CD8-positive, alpha-beta memory T cell (primary cell): ENCODE measurements at regions not wholly inside any gene's neighbourhood (a gene's known extent, or its start where the extent isn't known, plus 50 kb on each side); places are given as distances from the start of the nearest gene placed in this dataset.

ENCODE experiments used
- CTCF ChIA-PET: fragments of 350-600 bp; sonication (Branson Sonifier 250); formaldehyde crosslinking; loops from one replicate; lab custom pipeline; 2021; ENCODE audit warnings: antibody characterized with exemption; lab: Charles Lee
- POLR2A ChIA-PET: fragments of 350-600 bp; sonication (Branson Sonifier 250); formaldehyde crosslinking; loops from one replicate; lab custom pipeline; 2021; ENCODE audit warnings: antibody characterized with exemption; lab: Charles Lee
- DNase-seq, 5 donors: peaks; one replicate each; pipeline versions ENCODE4 v3.0.0 to v3.0.0-alpha.2; 2020 to 2022; ENCODE audit warnings: mixed read lengths in 1 of 5
- H3K27ac ChIP-seq: one replicate; pipeline ENCODE4 v1.7.0; 2013; ENCODE audit warnings: low read depth, mild to moderate bottlenecking, low read length, moderate library complexity
- H3K27me3 ChIP-seq: 2 replicates; pipeline ENCODE4 v1.7.0; 2013; ENCODE audit warnings: low read length, mild to moderate bottlenecking; ENCODE audit not compliant: insufficient read depth, poor library complexity, severe bottlenecking
- H3K36me3 ChIP-seq: 2 replicates; pipeline ENCODE4 v1.7.0; 2013; ENCODE audit warnings: mild to moderate bottlenecking, low read length, moderate library complexity; ENCODE audit not compliant: insufficient read depth
- H3K4me1 ChIP-seq: 2 replicates; pipeline ENCODE4 v1.7.0; 2013; ENCODE audit warnings: mild to moderate bottlenecking, low read length, moderate library complexity; ENCODE audit not compliant: insufficient read depth
- H3K4me3 ChIP-seq: 2 replicates; pipeline ENCODE4 v1.7.0; 2013; ENCODE audit warnings: mild to moderate bottlenecking, low read length
- H3K9me3 ChIP-seq: 2 replicates; pipeline ENCODE4 v1.7.0; 2013; ENCODE audit warnings: mild to moderate bottlenecking, low read length
- H3K27ac Mint-ChIP-seq, 8 donors: one replicate each; pipeline ENCODE4 v1.8.0; 2020 to 2021; ENCODE audit warnings: mixed read lengths in 8 of 8, mild to moderate bottlenecking in 6 of 8, inconsistent platforms in 3 of 8, moderate library complexity in 3 of 8
- H3K27me3 Mint-ChIP-seq, 2 donors: one replicate each; pipeline ENCODE4 v1.8.0; 2020 to 2021; ENCODE audit warnings: mixed read lengths in 2 of 2, mild to moderate bottlenecking in 1 of 2, moderate library complexity in 1 of 2
- H3K36me3 Mint-ChIP-seq, 3 donors: one replicate each; pipeline ENCODE4 v1.8.0; 2020 to 2021; ENCODE audit warnings: mixed read lengths in 3 of 3, inconsistent platforms in 1 of 3, mild to moderate bottlenecking in 1 of 3
- H3K4me1 Mint-ChIP-seq, 3 donors: one replicate each; pipeline ENCODE4 v1.8.0; 2020 to 2021; ENCODE audit warnings: mixed read lengths in 3 of 3, inconsistent platforms in 1 of 3, mild to moderate bottlenecking in 1 of 3
- H3K4me3 Mint-ChIP-seq, 7 donors: one replicate each; pipeline ENCODE4 v1.8.0; 2020 to 2021; ENCODE audit warnings: mixed read lengths in 7 of 7, mild to moderate bottlenecking in 6 of 7, moderate library complexity in 4 of 7, inconsistent platforms in 2 of 7
- H3K9me3 Mint-ChIP-seq, 5 donors: one replicate each; pipeline ENCODE4 v1.8.0; 2020 to 2022; ENCODE audit warnings: mixed read lengths in 5 of 5, mild to moderate bottlenecking in 3 of 5, moderate library complexity in 2 of 5, inconsistent platforms in 1 of 5

DNA sequence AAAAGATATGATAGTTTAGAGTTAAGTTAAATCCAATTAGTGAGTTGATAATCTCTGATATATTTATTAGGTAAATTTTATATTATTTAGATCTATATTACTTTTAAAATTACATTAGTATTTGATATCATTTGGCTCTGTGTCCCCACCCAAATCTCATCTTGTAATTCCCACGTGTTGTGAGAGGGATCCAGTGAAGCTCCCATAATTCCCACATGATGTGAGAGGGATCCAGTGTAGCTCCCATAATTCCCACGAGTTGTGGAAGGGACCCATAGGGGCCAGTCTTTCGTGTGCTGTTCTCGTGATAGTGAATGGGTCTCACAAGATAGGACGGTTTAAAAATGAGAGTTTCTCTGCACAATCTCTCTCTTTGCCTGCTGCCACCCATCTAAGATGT, 1183.6 kb downstream of the NSUN3 start:
- CTCF ChIA-PET, result interaction anchor here (0.6 to 1.0 kb wide), 2 partner anchors 38 to 118 kb away, joined by 3 read pairs; no protein-coding TSS in a partner anchor
- Mint-ChIP-seq H3K27me3 (no peaks in the 10 kb centered on the region), H3K4me1 (no peaks in the 10 kb centered on the region), H3K9me3 (peaks cover 2 to 35% (median 7%) of the 10 kb centered on the region in 5 donors), H3K36me3 (no peaks in the 10 kb centered on the region), H3K4me3 (no peak overlapping the region), H3K27ac (no peak overlapping the region)
- Histone ChIP-seq H3K27ac (no peak overlapping the region), H3K27me3 (no peaks in the 10 kb centered on the region), H3K4me3 (no peak overlapping the region), H3K36me3 (no peaks in the 10 kb centered on the region), H3K9me3 (no peaks in the 10 kb centered on the region), H3K4me1 (no peaks in the 10 kb centered on the region)
- no peak for DNase-seq
- POLR2A ChIA-PET, result no interaction called here

DNA sequence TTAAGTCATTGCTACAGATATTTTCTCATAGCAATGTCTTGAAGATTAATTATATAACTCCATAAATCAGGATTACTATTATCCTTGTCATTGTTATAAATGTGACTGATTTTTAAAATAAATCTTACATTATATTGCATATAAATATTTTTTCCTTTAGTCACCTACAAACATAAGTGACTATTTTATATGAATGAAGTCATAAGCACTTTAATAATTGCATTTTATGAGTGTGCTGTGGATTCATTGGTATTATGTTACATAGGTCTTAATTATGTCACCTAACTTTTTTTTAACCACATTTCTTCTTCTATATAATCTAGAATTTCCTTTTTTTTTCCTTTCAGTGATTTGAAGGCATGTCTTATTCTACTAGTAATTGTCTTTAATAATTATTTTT, 1191.2 kb downstream of the NSUN3 start:
- Mint-ChIP-seq H3K4me3 (no peak overlapping the region), H3K36me3 (no peaks in the 10 kb centered on the region), H3K27me3 (no peaks in the 10 kb centered on the region), H3K9me3 (peaks cover 9 to 37% (median 20%) of the 10 kb centered on the region in 5 donors), H3K4me1 (no peaks in the 10 kb centered on the region), H3K27ac (no peak overlapping the region)
- DNase-seq, result no peak
- ChIA-PET POLR2A (no interaction called here), CTCF (no interaction called here)
- no peak overlapping the region for H3K27ac ChIP-seq
- H3K9me3 ChIP-seq, result no peaks in the 10 kb centered on the region
- H3K4me3 ChIP-seq, result no peak overlapping the region
- no peaks in the 10 kb centered on the region for H3K4me1 ChIP-seq
- no peaks in the 10 kb centered on the region for H3K27me3 ChIP-seq
- H3K36me3 ChIP-seq, result no peaks in the 10 kb centered on the region

GRCh38 chr3:95254758-95255157, 1191.9 kb downstream of the NSUN3 start:
- Histone ChIP-seq H3K27me3 (no peaks in the 10 kb centered on the region), H3K36me3 (no peaks in the 10 kb centered on the region), H3K4me3 (no peak overlapping the region), H3K4me1 (no peaks in the 10 kb centered on the region), H3K27ac (no peak overlapping the region), H3K9me3 (no peaks in the 10 kb centered on the region)
- CTCF ChIA-PET, result no interaction called here
- DNase-seq, result no peak
- Mint-ChIP-seq H3K4me1 (no peaks in the 10 kb centered on the region), H3K4me3 (no peak overlapping the region), H3K36me3 (no peaks in the 10 kb centered on the region), H3K27ac (no peak overlapping the region), H3K9me3 (peaks cover 9 to 40% (median 20%) of the 10 kb centered on the region in 5 donors), H3K27me3 (no peaks in the 10 kb centered on the region)
- POLR2A ChIA-PET, result no interaction called here

DNA sequence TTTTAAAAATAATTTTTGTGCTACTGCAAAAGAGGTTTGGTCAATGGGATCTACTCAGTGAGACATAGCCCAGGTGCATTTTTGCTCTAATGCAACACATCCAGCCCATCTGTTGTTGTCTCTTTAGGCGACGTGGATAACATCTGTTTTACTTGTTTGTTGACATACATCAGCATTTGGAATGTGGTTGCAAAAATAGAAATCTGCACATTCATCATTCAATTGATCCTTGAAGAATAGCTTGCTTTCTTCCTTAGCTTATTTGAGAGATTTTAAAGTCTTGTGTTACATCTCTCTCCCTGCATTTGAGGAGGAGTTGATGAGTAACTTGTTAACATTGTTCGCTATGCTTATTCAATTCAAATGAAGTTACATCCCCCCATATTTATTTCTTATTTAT, 1202.3 kb downstream of the NSUN3 start:
- Mint-ChIP-seq H3K27me3 (no peaks in the 10 kb centered on the region), H3K27ac (no peak overlapping the region), H3K36me3 (no peaks in the 10 kb centered on the region), H3K9me3 (peaks cover 0 to 13% (median 2%) of the 10 kb centered on the region in 5 donors), H3K4me1 (no peaks in the 10 kb centered on the region), H3K4me3 (no peak overlapping the region)
- ChIA-PET CTCF (no interaction called here), POLR2A (no interaction called here)
- Histone ChIP-seq H3K4me3 (no peak overlapping the region), H3K9me3 (no peaks in the 10 kb centered on the region), H3K4me1 (no peaks in the 10 kb centered on the region), H3K36me3 (no peaks in the 10 kb centered on the region), H3K27me3 (no peaks in the 10 kb centered on the region), H3K27ac (no peak overlapping the region)
- DNase-seq, result no peak

DNA sequence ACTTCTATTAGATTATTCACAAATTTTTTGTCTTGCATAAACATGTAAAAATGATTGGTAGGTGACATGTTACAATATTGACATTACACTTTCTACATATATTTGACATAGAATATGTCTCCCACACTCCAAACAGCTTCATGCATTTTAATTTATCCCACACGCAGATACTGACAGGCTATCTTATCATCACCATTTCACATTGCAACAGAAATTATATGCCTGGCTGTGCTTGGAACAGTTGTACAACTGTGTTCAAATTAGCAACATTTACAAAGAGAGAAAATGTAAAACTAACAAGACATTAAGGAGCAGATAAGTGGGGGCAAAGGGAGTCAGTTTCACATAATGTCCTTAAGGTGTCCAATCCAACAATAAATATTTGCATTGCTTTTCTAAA, 1208.5 kb downstream of the NSUN3 start:
- no peaks in the 10 kb centered on the region for H3K4me1 ChIP-seq
- ChIA-PET CTCF (no interaction called here), POLR2A (no interaction called here)
- no peaks in the 10 kb centered on the region for H3K4me1 Mint-ChIP-seq
- H3K36me3 ChIP-seq, result no peaks in the 10 kb centered on the region
- no peaks in the 10 kb centered on the region for H3K27me3 ChIP-seq
- no peaks in the 10 kb centered on the region for H3K36me3 Mint-ChIP-seq
- no peaks in the 10 kb centered on the region for H3K9me3 ChIP-seq
- no peak overlapping the region for H3K4me3 Mint-ChIP-seq
- no peaks in the 10 kb centered on the region for H3K27me3 Mint-ChIP-seq
- no peak overlapping the region for H3K27ac ChIP-seq
- peaks cover 0 to 12% (median 3%) of the 10 kb centered on the region in 5 donors for H3K9me3 Mint-ChIP-seq
- no peak overlapping the region for H3K4me3 ChIP-seq
- H3K27ac Mint-ChIP-seq, result no peak overlapping the region
- no peak for DNase-seq

- Mint-ChIP-seq H3K4me1 (no peaks in the 10 kb centered on the region), H3K9me3 (peaks cover 0 to 12% (median 3%) of the 10 kb centered on the region in 5 donors), H3K27me3 (no peaks in the 10 kb centered on the region), H3K27ac (no peak overlapping the region), H3K36me3 (no peaks in the 10 kb centered on the region), H3K4me3 (no peak overlapping the region)
- Histone ChIP-seq H3K27ac (no peak overlapping the region), H3K36me3 (no peaks in the 10 kb centered on the region), H3K4me3 (no peak overlapping the region), H3K9me3 (no peaks in the 10 kb centered on the region), H3K27me3 (no peaks in the 10 kb centered on the region), H3K4me1 (no peaks in the 10 kb centered on the region)
- no peak for DNase-seq
- ChIA-PET CTCF (no interaction called here), POLR2A (no interaction called here)
These were observed 1209.3 kb downstream of the NSUN3 start for GRCh38 chr3:95272166-95272565.

- DNase-seq, result no peak
- H3K4me3 ChIP-seq, result no peak overlapping the region
- Mint-ChIP-seq H3K36me3 (no peaks in the 10 kb centered on the region), H3K4me3 (no peak overlapping the region), H3K27me3 (no peaks in the 10 kb centered on the region), H3K4me1 (no peaks in the 10 kb centered on the region), H3K27ac (no peak overlapping the region), H3K9me3 (peaks cover 0 to 12% (median 3%) of the 10 kb centered on the region in 5 donors)
- H3K27me3 ChIP-seq, result no peaks in the 10 kb centered on the region
- CTCF ChIA-PET, result no interaction called here
- no peak overlapping the region for H3K27ac ChIP-seq
- no peaks in the 10 kb centered on the region for H3K9me3 ChIP-seq
- POLR2A ChIA-PET, result no interaction called here
- H3K36me3 ChIP-seq, result no peaks in the 10 kb centered on the region
- H3K4me1 ChIP-seq, result no peaks in the 10 kb centered on the region
These were observed 1209.9 kb downstream of the NSUN3 start for GRCh38 chr3:95272781-95273180.

GRCh38 chr3:95277613-95278012, 1214.8 kb downstream of the NSUN3 start:
- H3K9me3 Mint-ChIP-seq, result peaks cover 0 to 18% (median 2%) of the 10 kb centered on the region in 5 donors
- POLR2A ChIA-PET, result no interaction called here

More at GRCh38 chr3:95277613-95278012, 1214.8 kb downstream of the NSUN3 start:
- no peak overlapping the region for H3K27ac Mint-ChIP-seq
- DNase-seq, result no peak
- Histone ChIP-seq H3K27me3 (no peaks in the 10 kb centered on the region), H3K36me3 (no peaks in the 10 kb centered on the region), H3K4me1 (no peaks in the 10 kb centered on the region), H3K27ac (no peak overlapping the region), H3K9me3 (no peaks in the 10 kb centered on the region), H3K4me3 (no peak overlapping the region)
- H3K36me3 Mint-ChIP-seq, result no peaks in the 10 kb centered on the region
- H3K27me3 Mint-ChIP-seq, result no peaks in the 10 kb centered on the region
- CTCF ChIA-PET, result no interaction called here
- no peak overlapping the region for H3K4me3 Mint-ChIP-seq
- no peaks in the 10 kb centered on the region for H3K4me1 Mint-ChIP-seq
